ENCODE measurements at regions not wholly inside any gene's neighbourhood (a gene's known extent, or its start where the extent isn't known, plus 50 kb on each side); places are given as distances from the start of the nearest gene placed in this dataset.
"Not testable (repeated sequence)": the region's sequence is repeated elsewhere in the genome, so short reads cannot be mapped to it uniquely, and the experiment has no call there.

DNA sequence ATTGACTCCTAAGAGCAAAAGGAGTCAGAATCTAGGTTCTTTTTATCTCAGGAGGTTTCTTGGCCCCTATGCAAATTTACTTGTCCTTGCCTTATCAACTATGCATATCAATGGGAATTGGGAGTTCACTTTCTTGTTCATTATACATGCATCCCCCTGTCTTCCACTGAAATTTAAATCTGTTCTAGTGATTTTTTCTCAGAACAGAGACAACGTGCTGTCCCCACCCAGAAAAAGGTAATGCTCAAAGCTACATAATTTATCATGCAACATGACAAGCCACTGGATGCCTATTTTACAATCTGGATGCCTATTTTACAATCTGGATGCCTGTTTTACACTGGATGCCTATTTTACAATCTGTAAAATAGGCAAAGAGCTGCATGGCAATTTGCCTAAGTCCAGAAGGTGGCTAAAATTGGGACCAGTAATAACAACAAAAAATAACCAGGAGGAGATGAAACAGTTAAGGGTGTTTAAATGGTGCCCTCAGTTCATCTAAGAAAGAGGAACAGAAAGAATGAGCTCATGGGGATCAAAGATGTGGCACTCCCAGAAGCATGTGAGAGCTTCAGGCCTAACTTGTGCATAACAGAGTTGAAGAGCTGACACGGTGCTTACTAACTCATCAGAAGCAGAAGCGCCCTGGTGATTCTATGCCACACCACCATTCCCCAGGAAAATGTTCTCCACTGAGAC, 537.8 kb upstream of the BOD1L1 start:
- Histone ChIP-seq H3K4me1 (peaks cover 0 to 5% (median 0%) of the 10 kb centered on the region in 4 donors), H3K9me3 (no peaks in the 10 kb centered on the region), H3K36me3 (no peaks in the 10 kb centered on the region), H3K27me3 (no peaks in the 10 kb centered on the region), H3K4me3 (no peak overlapping the region), H3K27ac (no peak overlapping the region)
- intact Hi-C loops (cut with DNase I; ENCODE audit: low total_unique reads) = no loop called here
- DNase-seq = peak in 1 of 2 donors; percentile 29
- no peak for TF ChIP-seq CTCF (IDR thresholded peaks at IDR 0.05)

DNA sequence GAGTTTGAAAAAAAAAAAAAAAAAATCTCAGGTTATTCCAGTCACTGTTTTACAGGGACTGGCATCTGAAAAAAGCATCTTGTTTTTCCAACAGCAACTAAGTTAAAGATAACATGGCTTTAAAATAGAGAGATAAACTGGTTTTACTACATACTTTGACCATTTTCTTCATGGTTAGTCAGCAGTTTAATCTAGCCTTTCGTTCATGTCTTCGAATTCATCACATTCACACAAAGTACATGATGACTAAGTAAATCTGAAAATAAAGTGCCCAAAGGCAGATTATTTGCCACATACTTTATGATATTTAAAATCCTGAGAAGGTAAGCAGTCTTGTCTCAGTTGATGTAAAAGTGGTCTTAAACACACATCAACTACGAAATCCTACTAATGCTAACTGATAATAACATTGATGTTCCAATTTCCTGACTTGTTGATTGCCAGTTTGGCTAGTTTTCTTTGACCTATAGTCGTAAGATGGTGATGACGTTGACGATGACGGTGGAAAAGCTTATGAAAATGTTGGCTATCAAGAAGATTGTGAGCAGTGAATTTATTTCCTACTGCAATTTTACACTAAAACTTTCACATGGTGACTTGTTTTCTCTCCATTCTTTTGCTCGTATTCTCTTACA, 540.5 kb upstream of the BOD1L1 start:
- H3K36me3 ChIP-seq = no peaks in the 10 kb centered on the region
- H3K27ac ChIP-seq = no peak overlapping the region
- no peak for DNase-seq
- H3K4me1 ChIP-seq = peaks cover 0 to 5% (median 0%) of the 10 kb centered on the region in 4 donors
- no peak overlapping the region for H3K4me3 ChIP-seq
- TF ChIP-seq CTCF (IDR thresholded peaks at IDR 0.05) = no peak
- H3K9me3 ChIP-seq = no peaks in the 10 kb centered on the region
- intact Hi-C loops (cut with DNase I; ENCODE audit: low total_unique reads) = no loop called here
- no peaks in the 10 kb centered on the region for H3K27me3 ChIP-seq

- Histone ChIP-seq H3K36me3 (no peaks in the 10 kb centered on the region), H3K9me3 (no peaks in the 10 kb centered on the region), H3K4me3 (no peak overlapping the region), H3K4me1 (peaks cover 0 to 5% (median 0%) of the 10 kb centered on the region in 4 donors), H3K27ac (no peak overlapping the region), H3K27me3 (no peaks in the 10 kb centered on the region)
- intact Hi-C loops (cut with DNase I; ENCODE audit: low total_unique reads) = no loop called here
- TF ChIP-seq CTCF (IDR thresholded peaks at IDR 0.05) = no peak
- peak in 1 of 2 donors; percentile 43 for DNase-seq
These were observed 541.4 kb upstream of the BOD1L1 start for GRCh38 chr4:14168919-14169318.

GRCh38 chr4:14169460-14169859, 541.9 kb upstream of the BOD1L1 start:
- Histone ChIP-seq H3K36me3 (no peaks in the 10 kb centered on the region), H3K27me3 (no peaks in the 10 kb centered on the region), H3K9me3 (no peaks in the 10 kb centered on the region), H3K27ac (no peak overlapping the region), H3K4me3 (no peak overlapping the region), H3K4me1 (peaks cover 0 to 5% (median 0%) of the 10 kb centered on the region in 4 donors)
- DNase-seq = no peak
- intact Hi-C loops (cut with DNase I; ENCODE audit: low total_unique reads) = no loop called here
- no peak for TF ChIP-seq CTCF (IDR thresholded peaks at IDR 0.05)

DNA sequence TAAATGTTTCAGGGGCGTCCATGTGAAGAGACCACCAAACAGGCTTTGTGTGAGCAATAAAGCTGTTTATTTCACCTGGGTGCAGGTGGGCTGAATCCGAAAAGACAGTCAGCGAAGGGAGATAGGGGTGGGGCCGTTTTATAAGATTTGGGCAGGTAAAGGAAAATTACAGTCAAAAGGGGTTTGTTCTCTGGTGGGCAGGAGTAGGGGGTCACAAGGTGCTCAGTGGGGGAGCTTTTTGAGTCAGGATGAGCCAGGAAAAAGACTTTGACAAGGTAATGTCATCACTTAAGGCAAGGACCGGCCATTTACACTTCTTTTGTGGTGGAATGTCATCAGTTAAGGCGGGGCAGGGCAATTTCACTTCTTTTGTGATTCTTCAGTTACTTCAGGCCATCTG, 542.4 kb upstream of the BOD1L1 start:
- intact Hi-C loops (cut with DNase I; ENCODE audit: low total_unique reads); H3K4me1 ChIP-seq; H3K9me3 ChIP-seq; H3K36me3 ChIP-seq; H3K27me3 ChIP-seq; DNase-seq; H3K4me3 ChIP-seq; H3K27ac ChIP-seq: not testable (repeated sequence)

- no peak overlapping the region for H3K4me3 ChIP-seq
- H3K9me3 ChIP-seq = no peaks in the 10 kb centered on the region
- no peaks in the 10 kb centered on the region for H3K4me1 ChIP-seq
- no peak overlapping the region for H3K27ac ChIP-seq
- H3K36me3 ChIP-seq = no peaks in the 10 kb centered on the region
- no peak for DNase-seq
- no peaks in the 10 kb centered on the region for H3K27me3 ChIP-seq
- intact Hi-C loops (cut with DNase I; ENCODE audit: low total_unique reads) = no loop called here
- TF ChIP-seq CTCF (IDR thresholded peaks at IDR 0.05) = no peak
These were observed 549.1 kb upstream of the BOD1L1 start for GRCh38 chr4:14176613-14177012.

Measured in tibial artery (tissue), 4 donors.